Ishikawa (cell line): ENCODE measurements at regions not wholly inside any gene's neighbourhood (a gene's known extent, or its start where the extent isn't known, plus 50 kb on each side); places are given as distances from the start of the nearest gene placed in this dataset.

ENCODE experiments used
- CEBPB ChIP-seq: IDR thresholded peaks from 2 replicates; pipeline ENCODE4 v1.6.1; 2012
- CREB1 ChIP-seq: IDR thresholded peaks from 2 replicates; pipeline ENCODE4 v1.6.1; 2012; ENCODE audit warnings: low read depth
- EGR1 ChIP-seq: IDR thresholded peaks from 2 replicates; pipeline ENCODE4 v1.6.1; 2012
- EP300 ChIP-seq: IDR thresholded peaks from 2 replicates; pipeline ENCODE4 v1.6.1; 2012; ENCODE audit warnings: borderline replicate concordance
- FOXM1 ChIP-seq: IDR thresholded peaks from 2 replicates; pipeline ENCODE4 v1.6.1; 2012; ENCODE audit warnings: low read depth, borderline replicate concordance
- NFIC ChIP-seq: IDR thresholded peaks from 2 replicates; pipeline ENCODE4 v1.6.1; 2012
- RAD21 ChIP-seq: IDR thresholded peaks from 2 replicates; pipeline ENCODE4 v1.6.1; 2012; ENCODE audit warnings: low read depth
- REST ChIP-seq: IDR thresholded peaks from 2 replicates; pipeline ENCODE4 v1.6.1; 2012; ENCODE audit warnings: low read depth, mild to moderate bottlenecking
- TAF1 ChIP-seq: IDR thresholded peaks from 2 replicates; pipeline ENCODE4 v1.6.1; 2012; ENCODE audit warnings: low read depth, mild to moderate bottlenecking
- TCF12 ChIP-seq: IDR thresholded peaks from 2 replicates; pipeline ENCODE4 v1.6.1; 2012; ENCODE audit warnings: low read depth
- TEAD4 ChIP-seq: IDR thresholded peaks from 2 replicates; pipeline ENCODE4 v1.6.1; 2012
- YY1 ChIP-seq: IDR thresholded peaks from 2 replicates; pipeline ENCODE4 v1.6.1; 2012; ENCODE audit warnings: low read depth
- ZBTB7A ChIP-seq: IDR thresholded peaks from 2 replicates; pipeline ENCODE4 v1.6.1; 2012; ENCODE audit warnings: low read depth
- TF ChIP-seq, protein P1 (sequence below): IDR thresholded peaks from 2 replicates; pipeline ENCODE4 v1.6.1; 2012
- TF ChIP-seq, protein P2 (sequence below): IDR thresholded peaks from 2 replicates; pipeline ENCODE4 v1.6.1; 2012

DNA sequence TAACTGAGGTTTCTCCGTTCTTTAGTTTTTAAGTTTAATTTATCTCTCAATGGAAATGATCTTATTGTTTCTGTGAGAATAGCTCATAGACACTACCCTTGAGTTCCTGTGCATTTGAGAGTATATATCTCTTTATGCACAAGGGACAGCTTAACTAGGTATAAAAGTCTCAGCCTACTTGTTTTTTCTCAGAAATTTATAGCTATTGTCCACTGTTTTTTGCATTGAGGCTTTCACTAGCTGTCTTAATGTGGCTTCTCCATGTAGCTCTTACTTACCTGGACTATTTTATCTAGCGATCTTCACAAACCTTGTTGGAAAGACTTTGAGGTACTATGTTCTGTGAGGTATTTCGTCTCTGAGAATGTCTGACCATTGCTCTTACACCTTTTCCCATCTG lies 153.9 kb upstream of the RTL1 start:
- TF ChIP-seq REST (no peak), ZBTB7A (no peak), EGR1 (no peak), YY1 (no peak), CREB1 (no peak), RAD21 (no peak), CEBPB (no peak), TCF12 (no peak), TEAD4 (no peak), NFIC (no peak), FOXM1 (no peak), TAF1 (no peak)
- TF ChIP-seq, protein P1, sequence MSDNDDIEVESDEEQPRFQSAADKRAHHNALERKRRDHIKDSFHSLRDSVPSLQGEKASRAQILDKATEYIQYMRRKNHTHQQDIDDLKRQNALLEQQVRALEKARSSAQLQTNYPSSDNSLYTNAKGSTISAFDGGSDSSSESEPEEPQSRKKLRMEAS: no peak
- TF ChIP-seq, protein P2, sequence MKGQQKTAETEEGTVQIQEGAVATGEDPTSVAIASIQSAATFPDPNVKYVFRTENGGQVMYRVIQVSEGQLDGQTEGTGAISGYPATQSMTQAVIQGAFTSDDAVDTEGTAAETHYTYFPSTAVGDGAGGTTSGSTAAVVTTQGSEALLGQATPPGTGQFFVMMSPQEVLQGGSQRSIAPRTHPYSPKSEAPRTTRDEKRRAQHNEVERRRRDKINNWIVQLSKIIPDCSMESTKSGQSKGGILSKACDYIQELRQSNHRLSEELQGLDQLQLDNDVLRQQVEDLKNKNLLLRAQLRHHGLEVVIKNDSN: no peak

DNA sequence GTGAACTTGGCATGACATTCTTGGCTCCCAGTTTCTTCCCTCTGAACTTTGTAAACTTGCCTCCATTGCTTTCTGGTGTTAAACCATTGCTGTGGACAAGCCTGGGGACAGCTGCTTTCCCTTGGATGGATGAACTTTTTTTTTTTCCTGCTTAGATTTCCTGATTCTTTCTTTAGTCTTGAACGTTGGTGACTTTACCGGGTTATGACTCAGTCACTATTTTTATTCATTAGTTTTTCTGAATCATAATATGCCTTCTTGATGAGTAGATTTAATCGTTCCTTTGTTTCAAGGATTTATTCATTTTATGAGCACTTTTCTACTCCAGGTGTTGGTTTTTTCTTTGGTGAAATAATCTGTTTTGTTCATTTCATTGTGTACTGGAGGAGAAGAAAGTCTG lies 155.0 kb upstream of the RTL1 start:
- TF ChIP-seq TEAD4 (no peak), FOXM1 (no peak), NFIC (no peak), REST (no peak), TCF12 (no peak), TAF1 (no peak), CEBPB (no peak), EP300 (no peak), CREB1 (no peak)
- TF ChIP-seq, protein P2: no peak

GRCh38 chr14:101060171-101060601 lies 156.7 kb upstream of the RTL1 start:
- TF ChIP-seq FOXM1 (no peak), TAF1 (no peak), YY1 (no peak), EP300 (no peak), REST (no peak)

DNA sequence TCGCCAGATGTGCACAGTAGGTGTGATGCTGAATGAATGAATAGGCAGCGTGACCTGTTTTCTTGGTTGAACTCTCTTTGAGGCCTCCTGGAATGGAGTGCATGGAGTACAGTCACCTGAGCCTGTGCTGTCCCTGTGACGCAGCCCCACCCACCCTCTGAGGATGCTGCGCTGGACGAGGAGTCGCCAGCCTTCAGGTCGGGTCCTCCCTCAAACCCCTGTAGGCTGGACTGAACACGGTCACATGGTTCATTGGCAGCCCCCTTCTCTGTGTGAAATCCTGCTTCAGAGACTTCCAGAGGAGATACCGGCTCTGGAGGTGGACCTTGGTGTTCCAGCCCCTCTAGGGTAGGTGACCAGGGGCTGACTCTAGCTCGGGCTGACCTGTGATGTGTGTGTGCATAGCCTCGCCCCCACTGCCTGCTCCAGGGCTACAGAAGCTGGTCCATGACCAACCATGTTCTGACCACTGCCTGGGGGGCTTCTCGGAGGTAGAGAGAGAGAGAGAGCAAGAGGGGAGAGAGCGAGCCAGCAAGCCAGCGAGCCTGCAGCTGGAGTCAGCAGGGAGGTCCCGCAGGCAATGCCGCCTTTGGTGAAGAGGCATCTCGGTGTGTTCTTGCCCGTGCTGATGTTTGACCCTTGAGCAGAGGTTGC lies 158.0 kb upstream of the RTL1 start:
- TF ChIP-seq CREB1 (no peak), EGR1 (no peak), TEAD4 (no peak), NFIC (no peak)

DNA sequence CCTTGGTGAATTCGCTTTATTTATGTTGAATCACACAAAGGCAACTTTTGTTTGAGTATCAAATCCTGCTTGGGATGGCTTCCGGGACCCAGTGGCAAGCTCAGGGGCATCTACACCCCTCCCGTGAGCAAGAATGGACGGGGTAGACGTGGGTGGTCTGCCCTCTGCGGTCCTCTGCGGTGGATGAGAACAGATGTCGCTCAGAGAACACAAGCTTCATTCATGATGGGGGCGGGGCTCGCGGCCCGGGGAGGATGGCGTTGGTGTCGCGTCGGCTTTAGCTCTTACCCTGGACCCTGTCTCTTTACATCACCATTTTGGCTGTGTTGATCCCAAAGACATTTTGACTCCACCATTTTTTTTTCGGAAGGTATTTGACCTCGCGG lies 158.5 kb upstream of the RTL1 start:
- TF ChIP-seq REST (no peak), NFIC (no peak), YY1 (no peak), TAF1 (no peak), FOXM1 (no peak), TEAD4 (no peak), ZBTB7A (no peak), RAD21 (no peak), EP300 (no peak), CEBPB (no peak), EGR1 (no peak), CREB1 (no peak), TCF12 (no peak)
- TF ChIP-seq, protein P1: no peak
- TF ChIP-seq, protein P2: no peak
